ENCODE measurements at regions not wholly inside any gene's neighbourhood (a gene's known extent, or its start where the extent isn't known, plus 50 kb on each side); places are given as distances from the start of the nearest gene placed in this dataset.

DNA sequence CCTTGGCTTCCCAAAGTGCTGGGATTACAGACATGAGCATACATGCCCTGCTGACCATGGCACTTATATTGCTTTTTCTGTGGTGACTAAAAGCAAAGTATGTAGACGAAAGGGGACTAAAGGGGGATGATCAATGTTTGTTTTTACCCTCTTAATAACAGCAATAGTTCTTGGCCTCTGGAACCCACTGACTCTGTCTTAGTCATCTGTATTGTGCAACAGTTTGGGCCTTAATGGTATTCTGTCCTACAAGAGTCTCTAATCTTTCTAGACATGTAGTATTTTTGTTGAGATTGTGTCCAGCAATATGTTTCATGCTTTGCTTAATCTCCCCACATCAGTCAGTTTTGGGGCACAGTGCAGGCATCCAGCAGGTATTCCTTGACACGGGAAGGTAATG, 359.9 kb upstream of the FANCL start:
- no peak overlapping the region for H3K4me2 ChIP-seq (ENCODE audit: insufficient read depth, low read length)
- TF ChIP-seq, protein P1, sequence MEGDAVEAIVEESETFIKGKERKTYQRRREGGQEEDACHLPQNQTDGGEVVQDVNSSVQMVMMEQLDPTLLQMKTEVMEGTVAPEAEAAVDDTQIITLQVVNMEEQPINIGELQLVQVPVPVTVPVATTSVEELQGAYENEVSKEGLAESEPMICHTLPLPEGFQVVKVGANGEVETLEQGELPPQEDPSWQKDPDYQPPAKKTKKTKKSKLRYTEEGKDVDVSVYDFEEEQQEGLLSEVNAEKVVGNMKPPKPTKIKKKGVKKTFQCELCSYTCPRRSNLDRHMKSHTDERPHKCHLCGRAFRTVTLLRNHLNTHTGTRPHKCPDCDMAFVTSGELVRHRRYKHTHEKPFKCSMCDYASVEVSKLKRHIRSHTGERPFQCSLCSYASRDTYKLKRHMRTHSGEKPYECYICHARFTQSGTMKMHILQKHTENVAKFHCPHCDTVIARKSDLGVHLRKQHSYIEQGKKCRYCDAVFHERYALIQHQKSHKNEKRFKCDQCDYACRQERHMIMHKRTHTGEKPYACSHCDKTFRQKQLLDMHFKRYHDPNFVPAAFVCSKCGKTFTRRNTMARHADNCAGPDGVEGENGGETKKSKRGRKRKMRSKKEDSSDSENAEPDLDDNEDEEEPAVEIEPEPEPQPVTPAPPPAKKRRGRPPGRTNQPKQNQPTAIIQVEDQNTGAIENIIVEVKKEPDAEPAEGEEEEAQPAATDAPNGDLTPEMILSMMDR (IDR thresholded peaks at IDR 0.05; ENCODE audit: extremely low read depth, low read depth, low read length) = no peak
- no peak overlapping the region for H3K27ac ChIP-seq (ENCODE audit: low read depth, low read length)
- DNase-seq (ENCODE audit: insufficient read length, low spot score, missing footprints) = no peak
- no peak overlapping the region for H2AFZ ChIP-seq (ENCODE audit: low read length)
- no peaks in the 10 kb centered on the region for H3K9me3 ChIP-seq (ENCODE audit: low read depth, low read length)
- no peaks in the 10 kb centered on the region for H4K20me1 ChIP-seq (ENCODE audit: insufficient read depth, low read length)
- H3K27me3 ChIP-seq (ENCODE audit: insufficient read depth, low read length) = no peaks in the 10 kb centered on the region
- no peaks in the 10 kb centered on the region for H3K79me2 ChIP-seq (ENCODE audit: insufficient read depth, low read length)
- no peak overlapping the region for H3K4me3 ChIP-seq (ENCODE audit: insufficient read depth, low read length)
- H3K4me1 ChIP-seq (ENCODE audit: insufficient read depth, low read length) = no peaks in the 10 kb centered on the region
- H3K36me3 ChIP-seq (ENCODE audit: insufficient read depth, low read length) = no peaks in the 10 kb centered on the region

DNA sequence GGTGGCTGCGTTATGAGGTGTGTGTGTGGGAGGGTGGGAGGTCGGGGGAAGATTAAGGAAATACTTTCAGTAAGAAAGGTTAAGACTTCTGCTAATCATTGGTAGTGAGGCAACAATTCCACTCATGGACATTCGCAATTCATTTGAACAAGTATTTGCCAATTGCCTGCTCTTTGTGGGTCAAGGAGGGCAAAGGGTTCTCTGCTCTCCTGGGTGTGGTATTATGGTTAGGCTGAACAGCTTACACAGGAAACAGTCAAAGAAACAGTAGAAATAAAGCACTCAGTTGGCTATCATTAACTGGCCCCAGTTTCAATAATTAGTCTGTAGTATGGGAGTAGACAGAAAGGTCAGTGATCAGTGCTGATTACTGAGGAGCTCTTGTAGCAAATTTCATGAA, 357.0 kb upstream of the FANCL start:
- no peak overlapping the region for H2AFZ ChIP-seq (ENCODE audit: low read length)
- DNase-seq (ENCODE audit: insufficient read length, low spot score, missing footprints) = no peak
- no peak overlapping the region for H3K4me3 ChIP-seq (ENCODE audit: insufficient read depth, low read length)
- H4K20me1 ChIP-seq (ENCODE audit: insufficient read depth, low read length) = no peaks in the 10 kb centered on the region
- H3K4me2 ChIP-seq (ENCODE audit: insufficient read depth, low read length) = no peak overlapping the region
- H3K27me3 ChIP-seq (ENCODE audit: insufficient read depth, low read length) = no peaks in the 10 kb centered on the region
- H3K27ac ChIP-seq (ENCODE audit: low read depth, low read length) = no peak overlapping the region
- no peaks in the 10 kb centered on the region for H3K36me3 ChIP-seq (ENCODE audit: insufficient read depth, low read length)
- TF ChIP-seq, protein P1 (IDR thresholded peaks at IDR 0.05; ENCODE audit: extremely low read depth, low read depth, low read length) = no peak
- H3K4me1 ChIP-seq (ENCODE audit: insufficient read depth, low read length) = no peaks in the 10 kb centered on the region
- no peaks in the 10 kb centered on the region for H3K79me2 ChIP-seq (ENCODE audit: insufficient read depth, low read length)
- no peaks in the 10 kb centered on the region for H3K9me3 ChIP-seq (ENCODE audit: low read depth, low read length)

DNA sequence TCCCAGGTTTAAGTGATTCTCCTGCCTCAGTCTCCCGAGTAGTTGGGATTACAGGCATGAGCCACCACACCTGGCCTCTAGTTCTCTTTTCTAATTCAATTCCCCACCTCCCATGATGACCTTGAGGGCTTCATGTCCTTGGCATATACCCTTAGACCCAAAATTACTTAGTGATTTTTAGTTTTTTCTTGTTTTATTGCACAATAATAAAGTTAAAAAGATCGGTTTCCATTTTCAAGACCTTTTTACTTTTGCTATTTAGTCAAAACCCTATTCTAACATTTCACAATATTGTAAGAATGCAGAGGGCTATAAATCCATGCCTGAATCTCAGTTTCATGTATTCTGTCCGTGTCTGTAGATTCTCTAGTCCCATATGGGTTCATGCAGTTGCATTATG, 354.6 kb upstream of the FANCL start:
- no peak for DNase-seq (ENCODE audit: insufficient read length, low spot score, missing footprints)
- Histone ChIP-seq H4K20me1 (ENCODE audit: insufficient read depth, low read length) (no peaks in the 10 kb centered on the region), H3K27me3 (ENCODE audit: insufficient read depth, low read length) (no peaks in the 10 kb centered on the region), H3K27ac (ENCODE audit: low read depth, low read length) (no peak overlapping the region), H3K4me2 (ENCODE audit: insufficient read depth, low read length) (no peak overlapping the region), H3K4me3 (ENCODE audit: insufficient read depth, low read length) (no peak overlapping the region), H3K4me1 (ENCODE audit: insufficient read depth, low read length) (no peaks in the 10 kb centered on the region), H3K79me2 (ENCODE audit: insufficient read depth, low read length) (no peaks in the 10 kb centered on the region), H2AFZ (ENCODE audit: low read length) (no peak overlapping the region), H3K36me3 (ENCODE audit: insufficient read depth, low read length) (no peaks in the 10 kb centered on the region), H3K9me3 (ENCODE audit: low read depth, low read length) (no peaks in the 10 kb centered on the region)
- TF ChIP-seq, protein P1 (IDR thresholded peaks at IDR 0.05; ENCODE audit: extremely low read depth, low read depth, low read length) = no peak

DNA sequence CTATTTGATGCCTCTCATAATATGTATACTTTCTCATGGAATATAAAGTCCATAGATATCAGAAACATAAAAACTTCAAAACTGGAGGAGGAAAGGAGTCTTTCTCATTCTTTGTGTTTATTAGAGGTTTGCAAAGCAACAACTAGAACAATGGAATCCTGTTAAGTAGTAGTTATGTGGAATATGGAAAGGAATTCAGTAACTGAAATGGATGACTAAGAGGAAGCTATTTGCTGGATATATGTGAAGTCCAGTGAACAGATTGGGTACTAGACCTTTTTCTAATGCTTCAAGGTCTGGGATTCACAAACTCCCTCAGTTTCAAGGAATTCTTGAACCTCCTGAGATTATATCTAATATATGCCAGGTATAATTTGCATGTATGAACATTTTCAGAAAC, 353.6 kb upstream of the FANCL start:
- TF ChIP-seq, protein P1 (IDR thresholded peaks at IDR 0.05; ENCODE audit: extremely low read depth, low read depth, low read length) = no peak
- Histone ChIP-seq H3K79me2 (ENCODE audit: insufficient read depth, low read length) (no peaks in the 10 kb centered on the region), H4K20me1 (ENCODE audit: insufficient read depth, low read length) (no peaks in the 10 kb centered on the region), H2AFZ (ENCODE audit: low read length) (no peak overlapping the region), H3K27ac (ENCODE audit: low read depth, low read length) (no peak overlapping the region), H3K27me3 (ENCODE audit: insufficient read depth, low read length) (no peaks in the 10 kb centered on the region), H3K4me1 (ENCODE audit: insufficient read depth, low read length) (no peaks in the 10 kb centered on the region), H3K36me3 (ENCODE audit: insufficient read depth, low read length) (no peaks in the 10 kb centered on the region), H3K4me3 (ENCODE audit: insufficient read depth, low read length) (no peak overlapping the region), H3K9me3 (ENCODE audit: low read depth, low read length) (no peaks in the 10 kb centered on the region), H3K4me2 (ENCODE audit: insufficient read depth, low read length) (no peak overlapping the region)
- DNase-seq (ENCODE audit: insufficient read length, low spot score, missing footprints) = no peak

Measured in osteoblast (primary cell).